Amniotic stem cell (primary cell): ENCODE measurements at regions not wholly inside any gene's neighbourhood (a gene's known extent, or its start where the extent isn't known, plus 50 kb on each side); places are given as distances from the start of the nearest gene placed in this dataset.

Experiments
- DNase-seq: peaks from one replicate; lab custom pipeline; 2025; lab: John Stamatoyannopoulos, UW

- no peak for DNase-seq
Measured at GRCh38 chr15:98144388-98144787, 183.9 kb downstream of the ARRDC4 start.

DNA sequence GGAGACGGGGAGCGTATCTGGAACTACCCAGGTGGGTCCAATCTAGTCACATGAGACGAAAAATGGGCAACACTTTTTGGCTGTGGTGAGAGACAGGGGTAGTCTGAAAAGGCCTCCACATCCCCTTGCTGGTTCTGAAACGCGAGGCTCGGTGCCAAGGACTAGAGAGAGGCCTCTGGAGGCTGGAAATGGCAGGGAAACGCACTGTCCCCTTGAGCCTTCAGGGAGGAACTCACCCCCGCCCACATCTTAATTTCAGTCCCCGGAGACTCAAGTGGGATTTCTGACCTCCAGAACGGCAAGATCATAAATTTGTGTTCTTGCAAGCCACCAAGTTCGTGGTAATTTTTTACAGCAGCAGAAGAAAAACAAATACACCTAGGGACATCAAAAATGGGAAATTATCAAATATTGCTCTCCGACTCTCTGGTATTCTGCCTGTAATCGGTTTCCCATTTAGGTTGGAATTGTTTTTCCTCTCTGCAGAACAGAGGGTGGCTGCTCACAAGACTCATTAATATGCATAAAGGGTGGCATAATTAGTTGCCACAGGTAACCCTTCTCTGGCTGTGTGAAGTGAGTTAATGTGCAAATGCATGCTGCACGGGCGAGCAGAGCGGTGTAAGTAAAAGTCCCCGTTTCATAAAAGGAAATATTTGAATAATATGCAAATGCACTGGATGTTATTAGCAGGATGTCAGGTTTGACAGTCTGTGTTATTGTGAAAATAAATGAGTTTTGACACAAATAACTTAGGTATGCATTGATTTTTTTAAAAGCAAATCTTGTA is 185.7 kb downstream of the ARRDC4 start:
- no peak for DNase-seq

- no peak for DNase-seq
Measured at GRCh38 chr15:98147415-98147814, 186.9 kb downstream of the ARRDC4 start.

DNA sequence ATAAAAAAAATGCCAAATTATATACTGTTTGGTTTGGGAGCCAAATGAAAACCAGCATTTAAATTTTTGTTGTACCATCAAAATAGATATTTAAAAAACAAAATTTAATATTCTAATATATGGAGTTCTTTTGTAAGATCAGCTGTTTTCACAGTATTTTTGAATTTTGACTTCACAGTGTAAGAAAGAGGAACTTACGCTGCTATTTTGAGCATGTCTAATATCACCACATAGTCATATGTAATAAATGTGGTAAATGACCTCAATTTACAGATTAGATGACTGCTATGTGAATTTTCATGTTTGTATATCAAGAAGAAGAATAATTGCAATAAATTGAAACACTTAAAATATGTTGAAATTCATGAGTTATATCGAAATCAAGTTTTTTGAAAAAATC is 189.6 kb downstream of the ARRDC4 start:
- DNase-seq = no peak

- DNase-seq = no peak
Measured at GRCh38 chr15:98150536-98150935, 190.0 kb downstream of the ARRDC4 start.

GRCh38 chr15:98151096-98151495 is 190.6 kb downstream of the ARRDC4 start:
- no peak for DNase-seq

DNA sequence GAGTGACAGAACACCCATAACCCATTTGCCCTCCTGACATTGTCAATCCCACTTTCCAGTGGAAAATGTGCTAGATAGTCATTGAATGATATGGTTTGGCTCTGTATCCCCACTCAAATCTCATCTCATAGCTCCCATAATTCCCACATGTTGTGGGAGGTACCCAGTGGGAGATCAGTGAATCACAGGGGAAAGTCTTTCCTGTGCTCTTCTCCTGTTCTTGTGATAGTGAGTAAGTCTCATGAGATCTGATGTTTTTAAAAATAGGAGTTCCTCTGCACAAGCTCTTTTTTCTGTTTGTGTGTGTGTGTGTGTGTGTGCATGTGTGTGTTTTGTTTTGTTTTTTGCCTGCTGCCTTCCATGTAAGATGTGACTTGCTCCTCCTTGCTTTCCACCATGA is 191.7 kb downstream of the ARRDC4 start:
- DNase-seq = no peak

DNA sequence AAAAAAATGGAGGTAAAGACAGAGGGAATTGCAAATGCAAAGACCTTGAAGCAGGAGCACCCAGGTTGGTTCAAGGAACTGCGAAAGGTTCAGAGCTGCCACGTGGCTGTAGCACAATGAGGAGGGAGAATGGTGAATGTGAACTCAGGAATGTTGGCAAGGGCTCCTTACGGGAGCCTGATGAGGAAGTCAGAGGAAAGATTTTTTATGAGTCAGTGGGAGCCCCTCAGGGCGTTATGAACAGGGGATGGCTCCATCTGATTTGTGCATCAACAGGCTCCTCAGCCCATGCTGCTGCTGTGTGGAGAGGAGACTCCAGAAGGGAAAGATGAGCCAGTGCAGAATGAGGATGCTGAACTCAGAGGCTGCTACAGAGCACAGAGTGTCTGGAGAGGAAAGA is 194.4 kb downstream of the ARRDC4 start:
- peak; percentile 4 for DNase-seq

DNA sequence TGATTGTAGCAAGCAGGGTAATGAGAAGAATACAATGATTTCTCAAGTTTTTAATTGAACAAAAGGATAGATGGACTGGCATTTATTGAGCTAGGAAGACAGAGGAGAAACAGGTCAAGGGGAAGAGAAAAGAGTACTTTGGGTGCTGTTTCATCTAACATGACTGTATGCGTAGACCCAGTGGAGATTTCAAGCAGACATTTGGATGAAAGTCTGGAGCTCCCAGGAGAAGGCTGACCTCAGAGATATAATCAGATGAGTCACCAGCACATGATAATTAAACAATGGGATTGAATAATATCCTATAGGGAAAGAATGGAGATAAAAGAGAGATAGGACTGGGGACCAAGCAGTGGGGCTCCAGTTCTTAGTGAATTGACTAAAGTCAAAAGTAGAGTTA is 194.9 kb downstream of the ARRDC4 start:
- no peak for DNase-seq

DNA sequence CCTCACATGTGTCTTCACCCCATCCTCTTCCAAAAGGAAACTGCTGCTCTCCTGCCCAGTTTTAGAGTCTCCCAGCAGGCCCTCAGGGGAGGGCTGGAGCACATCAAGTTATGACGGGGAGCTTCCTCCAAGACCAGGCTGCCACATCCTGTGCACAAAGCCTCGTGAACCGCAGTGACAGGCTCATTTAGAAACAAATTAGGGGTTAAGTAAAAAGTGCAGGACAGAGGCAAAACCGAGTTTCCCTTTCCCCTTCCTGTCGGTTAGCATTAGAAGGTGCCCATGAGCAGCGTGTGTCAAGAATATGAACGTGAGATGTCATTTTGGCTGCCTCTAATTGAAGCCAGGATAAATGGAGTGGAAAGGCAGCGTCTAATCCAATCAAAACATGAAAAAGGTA is 199.7 kb downstream of the ARRDC4 start:
- DNase-seq = no peak

DNA sequence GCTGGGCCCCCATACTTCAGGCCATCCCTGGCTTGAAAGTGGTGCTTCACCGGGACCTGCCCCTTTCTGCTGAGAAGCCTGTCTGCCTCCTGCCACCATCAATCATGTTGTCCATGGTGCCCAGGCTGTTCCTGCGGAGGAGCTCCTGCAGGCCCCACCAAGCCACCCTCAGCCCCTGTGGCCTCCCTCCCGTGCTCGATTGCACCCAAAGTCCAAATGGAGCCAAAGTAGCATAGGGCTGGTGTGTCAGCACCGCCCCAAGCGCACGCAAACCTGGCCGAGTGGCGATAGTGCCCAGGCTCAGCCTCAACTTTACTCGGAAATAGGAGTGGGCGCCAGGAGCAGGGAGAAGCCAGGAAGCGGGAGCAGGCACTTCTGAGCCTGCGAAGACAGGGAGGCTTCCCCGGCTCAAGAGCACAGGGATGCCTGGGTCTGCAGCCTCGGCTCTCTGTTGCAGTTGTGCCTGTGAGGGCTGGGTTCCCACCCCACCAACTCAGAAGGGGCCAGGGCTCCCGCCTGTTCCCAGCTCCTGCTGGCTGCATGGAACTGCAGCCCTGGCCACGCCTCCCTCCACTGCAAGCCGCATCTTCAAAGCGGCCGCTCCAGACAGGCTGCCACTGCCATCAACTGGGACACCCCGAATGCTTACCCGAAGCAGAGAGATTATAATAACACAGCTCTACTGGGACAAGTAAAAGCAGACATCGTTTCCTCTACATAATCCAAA is 203.0 kb downstream of the ARRDC4 start:
- no peak for DNase-seq

GRCh38 chr15:98164571-98164970 is 204.1 kb downstream of the ARRDC4 start:
- no peak for DNase-seq

DNA sequence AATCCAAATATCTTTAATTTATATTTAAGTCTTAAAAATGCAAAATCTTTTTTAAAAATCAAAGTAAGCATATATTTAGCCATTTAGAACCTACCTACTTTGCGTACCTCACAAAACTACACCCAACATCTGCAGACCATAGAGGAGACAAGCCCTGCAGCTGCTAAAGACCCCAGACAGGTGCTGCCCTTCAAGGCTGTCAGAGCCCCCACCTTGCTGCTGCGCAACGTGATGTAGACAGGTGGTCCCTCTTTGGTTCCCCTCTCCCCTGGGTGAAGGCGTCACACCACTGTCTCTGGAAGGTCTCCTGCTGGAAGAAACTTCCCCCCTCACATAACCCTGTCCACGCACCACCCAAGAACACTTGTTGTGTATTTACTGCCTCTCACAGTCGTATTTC is 204.5 kb downstream of the ARRDC4 start:
- DNase-seq = no peak

DNA sequence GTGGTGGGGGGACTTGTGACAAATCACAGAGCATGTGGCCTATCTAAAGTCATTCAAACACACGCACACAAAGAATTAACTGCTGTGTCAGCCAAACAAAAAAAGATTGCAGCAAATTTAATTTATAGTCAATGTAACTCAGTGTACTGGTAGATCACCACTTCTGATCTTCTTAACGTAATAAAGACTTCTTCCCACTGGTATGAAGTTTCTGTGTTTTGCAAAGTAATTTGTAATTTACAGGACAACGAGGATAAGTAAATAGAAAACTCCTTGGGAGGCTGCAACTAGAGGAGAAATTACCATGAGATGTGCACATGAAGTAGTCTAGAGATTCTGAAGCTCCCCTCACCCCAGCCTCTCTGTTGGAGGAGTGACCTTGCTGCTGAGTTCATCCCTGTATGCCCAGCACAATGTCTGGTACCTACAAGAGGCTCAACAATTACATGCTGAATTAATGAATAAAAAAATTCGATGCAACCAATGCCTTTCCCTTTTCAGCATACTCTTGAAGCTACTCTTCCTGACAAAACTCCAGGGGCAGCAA is 207.3 kb downstream of the ARRDC4 start:
- no peak for DNase-seq

DNA sequence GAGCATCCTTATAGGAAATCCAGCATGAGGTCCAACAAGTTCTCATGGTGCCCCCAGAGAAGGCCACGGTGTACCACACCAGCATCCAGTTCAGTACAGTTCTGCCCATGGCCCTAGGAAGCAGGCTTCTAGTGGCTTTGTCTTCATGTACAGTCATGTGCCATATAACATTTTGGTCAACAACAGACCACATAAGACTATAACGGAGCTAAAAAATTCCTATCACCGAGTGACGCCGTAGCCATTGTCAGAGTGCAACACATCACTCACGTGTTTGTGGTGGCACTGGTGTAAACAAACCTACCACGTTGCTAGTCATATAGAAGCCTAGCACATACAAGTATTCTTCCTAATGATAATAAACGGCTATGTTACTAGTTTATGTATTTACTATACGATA is 209.0 kb downstream of the ARRDC4 start:
- no peak for DNase-seq

DNA sequence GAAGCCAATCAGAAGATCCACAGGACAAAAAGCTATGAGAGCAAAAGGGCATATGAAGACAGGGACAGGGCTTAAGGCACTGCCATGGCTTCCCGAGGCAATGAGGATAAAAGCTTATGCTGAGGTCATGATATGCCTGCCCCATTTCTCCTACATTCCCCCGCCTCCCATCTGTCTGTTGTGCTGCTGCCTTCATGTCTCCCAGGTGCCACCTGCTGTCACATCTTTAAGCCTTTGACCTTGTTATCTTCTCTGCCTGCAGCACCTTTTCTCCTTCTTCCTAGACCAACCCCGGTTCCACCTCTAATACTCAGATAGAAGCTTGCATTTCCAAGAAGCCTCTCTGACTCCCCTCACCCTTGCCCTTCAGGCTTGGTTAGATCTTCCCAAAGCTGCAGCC is 213.8 kb downstream of the ARRDC4 start:
- DNase-seq = no peak

- DNase-seq = no peak
Measured at GRCh38 chr15:98174841-98175240, 214.3 kb downstream of the ARRDC4 start.

DNA sequence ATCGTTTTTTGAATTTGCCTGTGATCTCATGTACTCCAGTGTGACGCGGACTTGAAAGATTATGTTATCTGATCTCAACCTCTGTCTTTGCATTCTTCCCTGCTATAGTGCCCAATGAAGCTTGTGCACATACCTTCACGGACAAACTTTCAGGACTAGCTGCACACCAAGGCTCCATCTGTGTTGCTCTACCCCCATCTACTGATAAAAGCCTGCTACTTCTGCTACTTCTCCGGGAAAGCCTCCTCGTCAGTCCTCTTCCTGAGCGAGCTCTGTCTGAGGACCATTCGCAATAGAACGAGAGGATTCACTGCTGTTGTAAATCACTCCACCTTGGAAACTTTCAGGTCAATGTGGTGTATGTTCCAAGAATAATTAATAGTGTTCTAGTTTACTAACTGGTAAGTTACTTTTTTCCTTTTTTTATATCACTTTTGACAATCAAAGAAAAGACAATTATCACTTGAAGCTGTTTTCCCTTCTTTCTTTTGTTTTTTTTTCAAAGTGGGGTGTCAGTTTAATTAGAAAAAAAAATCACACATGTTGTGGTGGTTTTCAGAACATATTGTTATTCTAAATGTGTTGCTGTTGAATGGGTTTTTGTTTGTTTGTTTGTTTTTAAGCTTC is 217.6 kb downstream of the ARRDC4 start:
- peak; percentile 16 for DNase-seq

- no peak for DNase-seq
Measured at GRCh38 chr15:98178861-98179260, 218.4 kb downstream of the ARRDC4 start.

DNA sequence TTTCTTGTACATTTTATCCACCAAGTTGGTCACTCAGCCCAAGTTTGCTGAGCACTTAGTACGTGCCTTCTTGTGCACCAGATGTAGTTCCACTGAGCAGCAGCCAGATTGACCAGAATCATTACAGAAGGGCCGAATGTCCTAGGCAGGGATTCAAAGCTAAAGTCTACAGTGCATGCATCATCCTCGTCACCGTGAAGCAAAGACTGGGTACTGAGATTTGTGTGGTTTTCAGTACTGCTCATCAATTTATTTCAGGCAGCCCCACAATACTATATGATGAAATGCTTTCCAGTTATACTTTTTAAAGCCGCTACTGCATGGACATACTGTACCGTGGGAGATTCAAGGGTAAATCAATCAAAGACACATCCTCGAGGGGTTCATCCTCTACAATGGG is 227.0 kb downstream of the ARRDC4 start:
- no peak for DNase-seq

DNA sequence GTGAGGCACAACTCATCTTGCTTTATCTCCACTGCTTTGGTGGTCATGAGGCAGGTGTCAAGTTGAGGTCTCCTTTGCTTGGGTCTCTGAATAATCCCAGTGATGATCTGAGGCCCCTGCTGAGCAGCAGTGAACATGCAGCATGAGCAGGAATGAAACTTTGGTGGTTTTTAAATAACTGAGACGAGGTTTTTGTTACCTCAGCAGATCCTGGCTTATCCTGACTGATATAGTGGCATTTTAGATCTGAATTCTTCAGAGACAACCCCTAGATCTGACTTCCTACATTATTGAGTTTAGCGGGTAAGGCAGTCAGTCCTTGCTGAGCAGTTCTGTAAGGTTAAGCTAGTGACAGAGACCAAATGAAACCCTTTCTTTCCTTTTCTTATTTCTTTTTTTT is 230.4 kb downstream of the ARRDC4 start:
- no peak for DNase-seq

DNA sequence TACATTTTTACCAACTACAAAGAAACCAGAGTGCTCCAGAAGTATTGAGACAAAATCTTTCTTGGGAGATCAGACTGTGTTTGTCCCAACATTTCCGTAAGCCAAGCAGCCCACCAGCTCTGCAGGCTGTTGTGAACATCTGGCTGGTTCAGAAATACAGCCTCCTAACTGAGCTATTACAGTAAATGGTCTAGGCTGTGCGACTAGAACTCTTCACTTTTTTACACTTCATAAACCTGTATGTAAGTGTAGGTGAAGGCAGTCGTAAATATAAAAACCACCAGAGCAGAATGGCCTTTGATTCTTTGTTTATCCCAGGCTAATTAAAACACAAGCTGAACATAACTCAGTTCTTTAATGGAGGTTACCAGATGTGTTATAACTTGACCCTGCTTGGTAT is 235.3 kb downstream of the ARRDC4 start:
- DNase-seq = no peak

DNA sequence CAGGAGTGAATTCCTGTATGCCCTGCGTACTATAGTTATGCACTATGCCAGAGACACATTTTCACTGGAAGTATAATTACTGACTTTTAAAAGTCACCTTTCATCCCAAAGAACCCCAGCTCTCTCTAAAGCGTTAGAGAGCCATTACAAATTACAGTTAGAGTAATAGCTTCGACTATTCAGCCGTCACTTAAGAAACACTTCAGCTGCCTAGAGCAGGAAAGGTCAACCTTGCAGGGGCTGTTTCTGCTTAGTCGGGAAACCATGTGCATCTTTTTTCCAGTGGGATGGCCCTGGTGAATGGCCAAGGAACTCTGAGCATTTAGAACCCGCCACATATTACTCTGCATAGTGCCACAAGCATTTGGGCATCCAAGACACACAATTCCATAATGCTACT is 235.9 kb downstream of the ARRDC4 start:
- DNase-seq = no peak
